ENCODE measurements at regions not wholly inside any gene's neighbourhood (a gene's known extent, or its start where the extent isn't known, plus 50 kb on each side); places are given as distances from the start of the nearest gene placed in this dataset.

- TF ChIP-seq SKIL (CRISPR knock-in tag; IDR thresholded peaks at IDR 0.05; ENCODE audit: borderline replicate concordance) (no peak), ZMYM3 (CRISPR knock-in tag; IDR thresholded peaks at IDR 0.05) (no peak), PTBP1 (IDR thresholded peaks at IDR 0.05; ENCODE audit: low read depth, low read length, poor library complexity, severe bottlenecking) (no peak), TCF12 (IDR thresholded peaks at IDR 0.05) (no peak), TCF12 (CRISPR knock-in tag; IDR thresholded peaks at IDR 0.05) (no peak), ZNF720 (CRISPR knock-in tag; IDR thresholded peaks at IDR 0.05) (no peak), ZNF841 (CRISPR knock-in tag; IDR thresholded peaks at IDR 0.05; ENCODE audit: borderline replicate concordance) (no peak), EZH2 (conservative IDR thresholded peaks at IDR 0.05; ENCODE audit: low read depth, low read length) (no peak)
These were observed 227.2 kb upstream of the SPHKAP start (continued) for GRCh38 chr2:228408529-228409227.

- DNase-seq (ENCODE audit: low spot score), result no peak
- intact Hi-C loops (cut with micrococcal nuclease; ENCODE audit: unreplicated experiment), result no loop called here
- no peaks in the 10 kb centered on the region for H3K36me3 ChIP-seq (replicated peaks in 1 of 2; ENCODE audit: control insufficient read depth in 1 of 2, insufficient read depth in 2 of 2, low read length in 2 of 2)
These were observed 226.3 kb upstream of the SPHKAP start for GRCh38 chr2:228407821-228408220.

More at GRCh38 chr2:228407821-228408220, 226.3 kb upstream of the SPHKAP start:
- BruUV-seq (replicated peaks), result no TSS peak
- no peaks in the 10 kb centered on the region for H3K4me1 ChIP-seq (ENCODE audit: insufficient read depth, low read length)
- no peak for FAIRE-seq
- H3K9me3 ChIP-seq (ENCODE audit: low read length), result peaks cover 83% of the 10 kb centered on the region
- H3K79me2 ChIP-seq (ENCODE audit: insufficient read depth, low read length), result no peaks in the 10 kb centered on the region
- in situ Hi-C loops (cut with HindIII; ENCODE audit: extremely low pct_ligation_motif_present, low pct_unique_long_range_greater_than_20kb), result no loop called here
- no peak overlapping the region for H3K27ac ChIP-seq (ENCODE audit: extremely low read length, insufficient read depth, low read length)
- H3K9ac ChIP-seq (ENCODE audit: insufficient read depth, low read depth, low read length), result no peak overlapping the region
- H3K4me3 ChIP-seq (replicated peaks in 1 of 3; ENCODE audit: insufficient read depth in 1 of 3, low read depth in 2 of 3, low read length in 3 of 3), result no peak overlapping the region
- CTCF ChIA-PET (ENCODE audit: low intra/inter-chr PET ratio, low total read pairs), result no interaction called here
- POLR2A ChIA-PET, result no interaction called here
- no peak for TF ChIP-seq PLSCR1 (CRISPR knock-in tag; IDR thresholded peaks at IDR 0.05; ENCODE audit: borderline replicate concordance)
- no peak for TF ChIP-seq CSRNP1 (CRISPR knock-in tag; IDR thresholded peaks at IDR 0.05)
- TF ChIP-seq TMF1 (CRISPR knock-in tag; IDR thresholded peaks at IDR 0.05; ENCODE audit: low read depth), result no peak
- no peaks in the 10 kb centered on the region for H4K20me1 ChIP-seq (ENCODE audit: insufficient read depth, low read length)
- no peak for ATAC-seq
- H3K27me3 ChIP-seq (ENCODE audit: control insufficient read depth in 1 of 2, insufficient read depth in 2 of 2, low read length in 2 of 2), result no peaks in the 10 kb centered on the region
- H2AFZ ChIP-seq (ENCODE audit: low read length), result no peak overlapping the region
- no peak overlapping the region for H3K4me2 ChIP-seq (ENCODE audit: low read depth, low read length)

All from HepG2 (cell line).